ENCODE measurements at regions not wholly inside any gene's neighbourhood (a gene's known extent, or its start where the extent isn't known, plus 50 kb on each side); places are given as distances from the start of the nearest gene placed in this dataset.

- Mint-ChIP-seq H3K4me1 (ENCODE audit: insufficient read depth, unreplicated experiment) (peaks cover 37% of the 10 kb centered on the region), H3K27me3 (ENCODE audit: insufficient read depth, unreplicated experiment) (no peaks in the 10 kb centered on the region), H3K27ac (ENCODE audit: low read depth, unreplicated experiment) (peak overlapping the region; percentile 77), H3K4me3 (ENCODE audit: unreplicated experiment) (no peak overlapping the region), H3K36me3 (ENCODE audit: insufficient read depth, unreplicated experiment) (no peaks in the 10 kb centered on the region), H3K9me3 (ENCODE audit: unreplicated experiment) (no peaks in the 10 kb centered on the region)
- ChIA-PET CTCF (no interaction called here), POLR2A (interaction anchor here (0.5 to 2.5 kb wide), 3 partner anchors 10 to 1978 kb away, joined by 3 to 12 read pairs (median 3); no protein-coding TSS in a partner anchor)
- TF ChIP-seq CTCF (IDR thresholded peaks at IDR 0.05; ENCODE audit: unreplicated experiment) = no peak
- intact Hi-C loops (cut with micrococcal nuclease) = no loop called here
- BruUV-seq (replicated peaks) = TSS peak; percentile 78
- peak; percentile 67 for DNase-seq (ENCODE audit: unreplicated experiment)
Observed at GRCh38 chr18:29164993-29165599, 988.2 kb upstream of the CDH2 start.

GRCh38 chr18:29164020-29164706, 987.2 kb upstream of the CDH2 start:
- H3K4me1 Mint-ChIP-seq (ENCODE audit: insufficient read depth, unreplicated experiment) = peaks cover 37% of the 10 kb centered on the region
- CTCF ChIA-PET = no interaction called here

GRCh38 chr18:29163596-29163995, 986.7 kb upstream of the CDH2 start:
- TF ChIP-seq CTCF (IDR thresholded peaks at IDR 0.05; ENCODE audit: unreplicated experiment) = no peak
- BruUV-seq (replicated peaks) = TSS peak; percentile 64
- Mint-ChIP-seq H3K27me3 (ENCODE audit: insufficient read depth, unreplicated experiment) (no peaks in the 10 kb centered on the region), H3K4me3 (ENCODE audit: unreplicated experiment) (no peak overlapping the region), H3K27ac (ENCODE audit: low read depth, unreplicated experiment) (peak overlapping the region; percentile 81), H3K4me1 (ENCODE audit: insufficient read depth, unreplicated experiment) (peaks cover 37% of the 10 kb centered on the region), H3K36me3 (ENCODE audit: insufficient read depth, unreplicated experiment) (no peaks in the 10 kb centered on the region), H3K9me3 (ENCODE audit: unreplicated experiment) (no peaks in the 10 kb centered on the region)
- ChIA-PET CTCF (no interaction called here), POLR2A (interaction anchor here (0.5 to 2.5 kb wide), 3 partner anchors 8 to 281 kb away, joined by 3 to 12 read pairs (median 3); no protein-coding TSS in a partner anchor)
- no peak for DNase-seq (ENCODE audit: unreplicated experiment)
- intact Hi-C loops (cut with micrococcal nuclease) = no loop called here

More at GRCh38 chr18:29164020-29164706, 987.2 kb upstream of the CDH2 start:
- Mint-ChIP-seq H3K9me3 (ENCODE audit: unreplicated experiment) (no peaks in the 10 kb centered on the region), H3K27me3 (ENCODE audit: insufficient read depth, unreplicated experiment) (no peaks in the 10 kb centered on the region), H3K4me3 (ENCODE audit: unreplicated experiment) (no peak overlapping the region), H3K36me3 (ENCODE audit: insufficient read depth, unreplicated experiment) (no peaks in the 10 kb centered on the region), H3K27ac (ENCODE audit: low read depth, unreplicated experiment) (peak overlapping the region; percentile 81)
- BruUV-seq (replicated peaks) = no TSS peak
- DNase-seq (ENCODE audit: unreplicated experiment) = peak; percentile 87
- no peak for TF ChIP-seq CTCF (IDR thresholded peaks at IDR 0.05; ENCODE audit: unreplicated experiment)
- POLR2A ChIA-PET = interaction anchor here (1.2 to 2.5 kb wide), 2 partner anchors 9 to 18 kb away, joined by 3 to 12 read pairs; no protein-coding TSS in a partner anchor
- intact Hi-C loops (cut with micrococcal nuclease) = no loop called here

DNA sequence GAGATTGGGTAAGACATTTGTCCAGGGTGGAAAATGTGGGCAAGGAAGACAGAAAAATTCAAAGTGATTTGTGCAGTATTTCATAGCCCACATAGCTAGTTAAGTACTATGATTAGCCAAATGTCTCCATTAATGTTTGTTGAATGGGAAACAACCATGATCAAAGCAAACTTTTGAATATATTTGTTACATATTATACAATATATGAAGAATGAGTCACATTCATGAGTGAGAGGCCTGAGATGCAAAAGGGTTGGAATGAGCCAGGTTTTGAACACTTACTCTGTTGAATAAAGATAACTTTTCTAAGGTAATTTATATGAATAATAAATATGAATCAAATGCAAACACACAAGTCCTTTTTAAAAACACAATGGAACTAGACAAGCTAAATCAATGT, 984.5 kb upstream of the CDH2 start:
- no peak for TF ChIP-seq CTCF (IDR thresholded peaks at IDR 0.05; ENCODE audit: unreplicated experiment)
- Mint-ChIP-seq H3K36me3 (ENCODE audit: insufficient read depth, unreplicated experiment) (no peaks in the 10 kb centered on the region), H3K4me1 (ENCODE audit: insufficient read depth, unreplicated experiment) (peaks cover 54% of the 10 kb centered on the region), H3K4me3 (ENCODE audit: unreplicated experiment) (no peak overlapping the region), H3K27ac (ENCODE audit: low read depth, unreplicated experiment) (no peak overlapping the region), H3K27me3 (ENCODE audit: insufficient read depth, unreplicated experiment) (no peaks in the 10 kb centered on the region), H3K9me3 (ENCODE audit: unreplicated experiment) (no peaks in the 10 kb centered on the region)
- intact Hi-C loops (cut with micrococcal nuclease) = no loop called here
- ChIA-PET CTCF (no interaction called here), POLR2A (interaction anchor here (0.6 kb wide), 1 partner anchor 1781 kb away, joined by 3 read pairs; no protein-coding TSS in a partner anchor)
- BruUV-seq (replicated peaks) = no TSS peak
- DNase-seq (ENCODE audit: unreplicated experiment) = no peak

Measured in MCF 10A (cell line).